Left lung (tissue), 4 donors: ENCODE measurements at regions not wholly inside any gene's neighbourhood (a gene's known extent, or its start where the extent isn't known, plus 50 kb on each side); places are given as distances from the start of the nearest gene placed in this dataset.

Source experiments
- ATAC-seq: fragments of 200-7000 bp; cut with Tn5 transposase; one replicate; pipeline ENCODE4 v1.9.1; 2020; ENCODE audit warnings: moderate library complexity
- DNase-seq, 4 donors: peaks; one replicate each; pipeline ENCODE4 v3.0.0-alpha.2; 2013 to 2020
- H3K27ac ChIP-seq, 2 donors: fragments of 200-600 bp; sonication (generic) in 1 of 2; one replicate each; pipeline versions ENCODE4 v1.5.0 to v1.8.0; 2020 to 2021
- H3K27me3 ChIP-seq, 2 donors: fragments of 200-600 bp; sonication (generic) in 1 of 2; one replicate each; pipeline versions ENCODE4 v1.5.0 to v1.8.0; 2020 to 2021
- H3K36me3 ChIP-seq, 2 donors: fragments of 200-600 bp; sonication (generic) in 1 of 2; one replicate each; pipeline versions ENCODE4 v1.5.0 to v1.8.0; 2020 to 2021
- H3K4me1 ChIP-seq, 2 donors: fragments of 200-600 bp; one replicate each; pipeline ENCODE4 v1.8.0; 2021
- H3K4me3 ChIP-seq, 2 donors: fragments of 200-600 bp; sonication (generic) in 1 of 2; one replicate each; pipeline versions ENCODE4 v1.5.0 to v1.8.0; 2020 to 2021; ENCODE audit warnings: mild to moderate bottlenecking in 1 of 2
- H3K9me3 ChIP-seq, 2 donors: fragments of 200-600 bp; sonication (generic) in 1 of 2; one replicate each; pipeline versions ENCODE4 v1.5.0 to v1.8.0; 2020 to 2021
- intact Hi-C, 2 donors: fragments of 100-400 bp; cut with DNase I; formaldehyde crosslinking; loops; one replicate each; pipeline versions ENCODE4 v1.11.2 to v1.14.2; 2022
- TF ChIP-seq, protein P1 (sequence below), 2 donors: fragments of 200-600 bp; sonication (generic) in 1 of 2; IDR thresholded peaks; one replicate each; pipeline versions ENCODE4 v1.5.0 to v1.8.0; 2021; ENCODE audit warnings: antibody characterized with exemption in 2 of 2
- donor health status: DM: no; HTN: yes; CAD: no.
- donor health status: DM: no; HTN: no; CAD: no.

DNA sequence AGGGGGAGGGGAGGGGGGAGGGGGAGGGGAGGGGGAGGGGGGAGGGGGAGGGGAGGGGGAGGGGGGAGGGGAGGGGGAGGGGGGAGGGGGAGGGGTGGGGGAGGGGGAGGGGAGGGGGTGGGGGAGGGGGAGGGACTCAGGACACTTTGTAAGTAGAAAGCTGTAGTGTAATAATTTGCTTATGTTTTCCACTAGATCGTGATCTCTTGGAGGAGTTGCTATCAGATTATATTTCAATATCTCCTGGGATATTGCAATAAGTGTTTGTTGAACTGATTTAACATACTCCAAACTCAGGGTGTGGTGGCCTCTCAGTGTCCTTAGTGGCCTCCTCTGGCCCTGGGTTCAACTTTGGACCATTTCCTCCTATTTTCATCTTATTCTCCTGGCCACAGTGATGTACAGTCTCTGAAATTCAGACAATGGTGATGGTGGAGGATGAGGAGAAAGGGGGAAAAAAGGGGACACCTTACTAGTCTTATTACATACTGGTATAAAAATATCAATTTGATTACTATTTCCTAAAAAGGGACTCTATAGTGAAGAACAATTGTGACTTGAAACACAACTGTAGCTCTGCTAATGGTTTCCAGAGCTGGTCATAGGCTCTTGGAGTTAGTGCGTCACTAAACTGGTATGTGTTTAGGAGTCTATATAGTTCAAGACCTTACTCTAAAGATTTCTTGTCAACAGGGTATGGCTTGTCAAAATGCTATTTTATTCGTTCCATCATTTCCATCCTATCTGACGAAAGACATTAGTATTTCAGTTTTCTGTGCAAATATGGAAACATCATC is 89.6 kb downstream of the DDX1 start:
- intact Hi-C loops, result no loop called here
- ATAC-seq (no peak), DNase-seq (no peak)
- Histone ChIP-seq H3K27me3 (no peaks in the 10 kb centered on the region), H3K36me3 (no peaks in the 10 kb centered on the region), H3K4me3 (no peak overlapping the region), H3K9me3 (no peaks in the 10 kb centered on the region), H3K27ac (no peak overlapping the region), H3K4me1 (no peaks in the 10 kb centered on the region)
- TF ChIP-seq, protein P1, sequence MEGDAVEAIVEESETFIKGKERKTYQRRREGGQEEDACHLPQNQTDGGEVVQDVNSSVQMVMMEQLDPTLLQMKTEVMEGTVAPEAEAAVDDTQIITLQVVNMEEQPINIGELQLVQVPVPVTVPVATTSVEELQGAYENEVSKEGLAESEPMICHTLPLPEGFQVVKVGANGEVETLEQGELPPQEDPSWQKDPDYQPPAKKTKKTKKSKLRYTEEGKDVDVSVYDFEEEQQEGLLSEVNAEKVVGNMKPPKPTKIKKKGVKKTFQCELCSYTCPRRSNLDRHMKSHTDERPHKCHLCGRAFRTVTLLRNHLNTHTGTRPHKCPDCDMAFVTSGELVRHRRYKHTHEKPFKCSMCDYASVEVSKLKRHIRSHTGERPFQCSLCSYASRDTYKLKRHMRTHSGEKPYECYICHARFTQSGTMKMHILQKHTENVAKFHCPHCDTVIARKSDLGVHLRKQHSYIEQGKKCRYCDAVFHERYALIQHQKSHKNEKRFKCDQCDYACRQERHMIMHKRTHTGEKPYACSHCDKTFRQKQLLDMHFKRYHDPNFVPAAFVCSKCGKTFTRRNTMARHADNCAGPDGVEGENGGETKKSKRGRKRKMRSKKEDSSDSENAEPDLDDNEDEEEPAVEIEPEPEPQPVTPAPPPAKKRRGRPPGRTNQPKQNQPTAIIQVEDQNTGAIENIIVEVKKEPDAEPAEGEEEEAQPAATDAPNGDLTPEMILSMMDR (IDR thresholded peaks at IDR 0.05), result no peak

DNA sequence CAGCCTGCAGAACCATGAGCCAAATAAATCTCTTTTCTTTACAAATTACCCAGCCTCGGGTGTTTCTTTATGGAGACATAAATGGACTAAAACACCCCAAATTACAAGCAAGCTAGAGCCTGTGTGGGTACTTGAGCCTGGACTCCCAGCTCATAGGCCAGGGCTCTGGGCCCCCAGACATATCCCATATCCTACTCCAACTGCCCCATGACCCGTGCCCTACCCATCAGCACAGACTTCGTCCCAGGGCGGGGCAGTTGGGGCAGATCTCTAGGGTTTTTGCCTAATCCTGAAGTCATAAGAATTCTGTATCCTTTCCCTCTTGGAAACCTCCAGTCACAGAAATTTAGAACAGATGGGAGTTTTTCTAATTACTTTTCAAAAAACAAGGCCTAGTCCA is 90.7 kb downstream of the DDX1 start:
- no peaks in the 10 kb centered on the region for H3K4me1 ChIP-seq
- ATAC-seq (no peak), DNase-seq (no peak)
- H3K27me3 ChIP-seq, result no peaks in the 10 kb centered on the region
- H3K27ac ChIP-seq, result no peak overlapping the region
- no peak overlapping the region for H3K4me3 ChIP-seq
- TF ChIP-seq, protein P1 (IDR thresholded peaks at IDR 0.05), result no peak
- H3K9me3 ChIP-seq, result no peaks in the 10 kb centered on the region
- intact Hi-C loops, result no loop called here
- H3K36me3 ChIP-seq, result no peaks in the 10 kb centered on the region

DNA sequence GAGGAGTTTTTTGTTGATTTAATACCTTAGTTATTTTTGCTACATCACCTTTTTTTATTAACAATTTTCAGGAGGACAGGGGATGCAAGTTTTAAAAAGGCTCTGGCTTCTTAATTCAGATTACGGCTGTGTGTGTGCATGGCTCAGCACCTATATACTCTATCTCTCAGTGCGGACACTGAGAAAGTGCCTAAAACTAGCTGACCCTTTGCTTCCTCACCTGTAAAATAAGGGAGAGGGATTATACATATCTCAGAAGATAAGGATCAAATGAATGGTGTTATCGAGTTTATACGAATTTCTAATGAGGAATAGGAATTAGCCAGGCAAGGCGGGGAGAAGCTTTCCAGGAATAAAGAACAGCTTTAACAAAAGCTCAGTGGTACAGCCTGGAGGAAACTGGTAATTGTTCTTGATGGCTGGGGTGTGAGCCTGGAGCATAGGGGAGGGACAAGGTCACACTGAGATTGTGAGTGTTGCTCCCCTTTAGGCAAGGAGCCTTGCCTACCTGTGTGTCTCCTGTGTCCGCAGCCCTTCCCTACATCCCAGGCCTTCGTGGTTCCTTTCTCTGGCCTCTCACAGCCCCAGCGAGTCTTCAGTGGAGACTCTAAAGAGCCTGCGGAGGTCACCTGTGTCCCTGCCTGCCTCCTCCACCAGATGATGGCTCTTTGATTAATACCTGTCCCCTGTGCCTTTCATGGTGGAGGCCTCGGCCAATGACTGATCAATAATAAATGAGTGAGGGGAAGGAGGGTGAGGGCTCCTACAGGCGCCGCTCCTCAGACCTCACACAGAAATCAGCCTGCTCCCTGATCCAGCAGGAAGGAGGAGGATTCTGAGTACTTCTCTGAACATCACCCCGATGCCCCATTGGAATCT is 92.7 kb downstream of the DDX1 start:
- Histone ChIP-seq H3K27ac (no peak overlapping the region), H3K4me3 (no peak overlapping the region), H3K36me3 (no peaks in the 10 kb centered on the region), H3K9me3 (no peaks in the 10 kb centered on the region), H3K4me1 (no peaks in the 10 kb centered on the region), H3K27me3 (peaks cover 0 to 5% of the 10 kb centered on the region in 2 donors)
- intact Hi-C loops, result no loop called here
- DNase-seq (no peak), ATAC-seq (no peak)
- TF ChIP-seq, protein P1 (IDR thresholded peaks at IDR 0.05), result no peak

DNA sequence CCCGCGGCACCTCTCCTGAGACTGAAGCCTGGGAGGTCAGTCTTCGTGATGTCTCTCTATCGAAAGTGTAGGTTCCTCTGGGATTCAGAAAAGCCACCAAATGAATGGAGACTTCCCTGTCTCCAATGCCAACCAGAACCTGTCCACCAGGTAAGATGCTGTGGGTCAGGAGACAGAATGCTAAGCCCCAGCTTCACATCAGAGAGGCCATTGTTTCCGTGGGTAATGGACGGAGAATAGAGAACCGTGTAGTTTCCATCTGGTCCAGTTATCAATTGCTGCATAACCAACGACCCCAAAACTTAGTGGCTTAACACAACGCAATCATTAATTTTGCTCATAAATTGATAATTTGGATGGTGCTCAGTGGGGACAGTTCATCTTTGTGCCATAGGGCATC is 93.5 kb downstream of the DDX1 start:
- DNase-seq (no peak), ATAC-seq (no peak)
- H3K27ac ChIP-seq, result no peak overlapping the region
- TF ChIP-seq, protein P1 (IDR thresholded peaks at IDR 0.05), result no peak
- no peak overlapping the region for H3K4me3 ChIP-seq
- intact Hi-C loops, result no loop called here
- H3K4me1 ChIP-seq, result no peaks in the 10 kb centered on the region
- H3K36me3 ChIP-seq, result no peaks in the 10 kb centered on the region
- peaks cover 0 to 5% of the 10 kb centered on the region in 2 donors for H3K27me3 ChIP-seq
- no peaks in the 10 kb centered on the region for H3K9me3 ChIP-seq

DNA sequence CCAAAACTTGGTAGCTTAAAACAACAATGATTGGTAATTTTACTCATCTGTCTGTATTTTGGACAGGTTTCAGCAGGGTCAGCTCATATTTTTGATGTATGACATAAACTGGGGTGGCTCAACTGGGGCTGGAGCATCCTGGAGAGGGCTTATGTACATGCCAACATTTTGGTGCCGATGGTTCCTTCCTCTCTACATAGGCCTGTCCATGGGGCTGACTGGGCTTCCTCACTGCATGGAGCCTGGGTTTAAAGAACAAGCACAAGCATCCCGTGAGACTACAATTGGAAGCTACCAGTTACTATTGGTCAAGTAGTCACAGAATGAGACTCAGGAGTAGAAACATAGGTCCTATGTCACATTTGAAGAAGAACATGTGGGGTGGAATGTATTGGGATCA is 95.0 kb downstream of the DDX1 start:
- peaks cover 0 to 5% of the 10 kb centered on the region in 2 donors for H3K27me3 ChIP-seq
- intact Hi-C loops, result no loop called here
- ATAC-seq, result no peak
- TF ChIP-seq, protein P1 (IDR thresholded peaks at IDR 0.05), result no peak
- no peak overlapping the region for H3K4me3 ChIP-seq
- DNase-seq, result no peak
- H3K27ac ChIP-seq, result no peak overlapping the region
- H3K36me3 ChIP-seq, result no peaks in the 10 kb centered on the region
- no peaks in the 10 kb centered on the region for H3K4me1 ChIP-seq
- H3K9me3 ChIP-seq, result no peaks in the 10 kb centered on the region
